A673 (cell line): ENCODE measurements at regions not wholly inside any gene's neighbourhood (a gene's known extent, or its start where the extent isn't known, plus 50 kb on each side); places are given as distances from the start of the nearest gene placed in this dataset.

ENCODE experiments used
- BruUV-seq: library from RNA; stranded (reverse); fragments of 400-500 nt; replicated peaks from 2 replicates; lab custom pipeline; 2021; lab: Mats Ljungman, UMichigan
- CTCF ChIA-PET: fragments of 300-600 bp; sonication (Branson Sonifier 250); formaldehyde crosslinking; loops from one replicate; lab custom pipeline; 2022; ENCODE audit warnings: antibody characterized with exemption; lab: Charles Lee
- POLR2A ChIA-PET: fragments of 300-600 bp; sonication (Branson Sonifier 250); formaldehyde crosslinking; loops from one replicate; lab custom pipeline; 2022; ENCODE audit warnings: antibody characterized with exemption; ENCODE audit not compliant: low non-redundant PET; lab: Charles Lee
- DNase-seq: peaks from one replicate; pipeline ENCODE4 v3.0.0-alpha.2; 2015; ENCODE audit warnings: low spot score
- H3K27ac ChIP-seq: fragments of 200-600 bp; sonication (generic); 2 replicates; pipeline ENCODE4 v1.5.1; 2016; ENCODE audit warnings: mixed run types, low read depth, mild to moderate bottlenecking, mixed read lengths, antibody characterized with exemption, low read length; ENCODE audit not compliant: poor library complexity, severe bottlenecking
- H3K27me3 ChIP-seq: fragments of 200-600 bp; sonication (generic); replicated peaks from 2 replicates; pipeline ENCODE4 v1.6.1; 2017; ENCODE audit warnings: mixed run types, low read depth, mild to moderate bottlenecking, mixed read lengths, antibody characterized with exemption, low read length; ENCODE audit not compliant: insufficient read depth, poor library complexity
- H3K36me3 ChIP-seq: fragments of 200-600 bp; sonication (generic); 2 replicates; pipeline ENCODE4 v1.6.1; 2016; ENCODE audit warnings: mixed run types, mild to moderate bottlenecking, mixed read lengths, antibody characterized with exemption, low read length; ENCODE audit not compliant: insufficient read depth, poor library complexity, severe bottlenecking
- H3K4me1 ChIP-seq: fragments of 200-600 bp; sonication (generic); 2 replicates; pipeline ENCODE4 v1.6.1; 2017; ENCODE audit warnings: mixed run types, mild to moderate bottlenecking, mixed read lengths, antibody characterized with exemption, low read length; ENCODE audit not compliant: insufficient read depth, poor library complexity, severe bottlenecking
- H3K4me3 ChIP-seq: fragments of 200-600 bp; sonication (generic); 2 replicates; pipeline ENCODE4 v1.5.1; 2016; ENCODE audit warnings: low read depth, mixed run types, mild to moderate bottlenecking, mixed read lengths, low read length; ENCODE audit not compliant: poor library complexity, severe bottlenecking
- H3K9me3 ChIP-seq: fragments of 200-600 bp; sonication (generic); 2 replicates; pipeline ENCODE4 v1.6.1; 2016; ENCODE audit warnings: mixed run types, low read depth, mild to moderate bottlenecking, mixed read lengths, antibody characterized with exemption, low read length; ENCODE audit not compliant: poor library complexity, severe bottlenecking
- EZH2 ChIP-seq: fragments of 200-600 bp; sonication (generic); IDR thresholded peaks from 2 replicates; pipeline ENCODE4 v1.6.1; 2017; ENCODE audit warnings: borderline replicate concordance, low read depth, mild to moderate bottlenecking, mixed read lengths, antibody characterized with exemption, low read length; ENCODE audit not compliant: poor library complexity, severe bottlenecking
- intact Hi-C: fragments of 100-400 bp; cut with micrococcal nuclease; formaldehyde crosslinking; loops from one replicate; pipeline ENCODE4 v1.10.0; 2022; ENCODE audit not compliant: unreplicated experiment
- TF ChIP-seq, protein P1 (sequence below): fragments of 300-800, 200-600 bp; sonication (generic); conservative IDR thresholded peaks from 2 replicates; pipeline ENCODE4 v1.5.1; 2017; ENCODE audit warnings: low read depth, mild to moderate bottlenecking, antibody characterized with exemption, low read length, moderate library complexity, mixed read lengths

DNA sequence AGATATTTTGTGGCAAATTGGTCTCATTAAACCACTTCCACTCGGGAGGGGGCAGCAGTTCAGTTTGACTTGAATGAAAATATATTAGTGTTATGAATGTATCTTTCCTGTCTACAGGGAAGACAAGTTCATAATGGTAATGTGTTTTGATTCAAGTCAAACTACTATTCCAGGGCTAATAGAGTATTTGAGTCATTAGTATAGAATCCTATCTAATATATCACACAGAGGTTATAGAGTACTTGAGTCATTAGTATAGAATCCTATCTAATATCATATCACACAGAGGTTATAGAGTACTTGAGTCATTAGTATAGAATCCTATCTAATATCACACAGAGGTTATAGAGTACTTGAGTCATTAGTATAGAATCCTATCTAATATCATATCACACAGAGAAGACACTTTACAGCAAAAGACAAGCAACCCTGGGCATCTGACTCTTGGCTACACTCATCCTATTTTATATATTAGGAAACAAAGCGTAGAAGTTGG, 199.7 kb upstream of the MAGI2 start:
- no peak overlapping the region for H3K27ac ChIP-seq
- H3K4me3 ChIP-seq: no peak overlapping the region
- TF ChIP-seq, protein P1, sequence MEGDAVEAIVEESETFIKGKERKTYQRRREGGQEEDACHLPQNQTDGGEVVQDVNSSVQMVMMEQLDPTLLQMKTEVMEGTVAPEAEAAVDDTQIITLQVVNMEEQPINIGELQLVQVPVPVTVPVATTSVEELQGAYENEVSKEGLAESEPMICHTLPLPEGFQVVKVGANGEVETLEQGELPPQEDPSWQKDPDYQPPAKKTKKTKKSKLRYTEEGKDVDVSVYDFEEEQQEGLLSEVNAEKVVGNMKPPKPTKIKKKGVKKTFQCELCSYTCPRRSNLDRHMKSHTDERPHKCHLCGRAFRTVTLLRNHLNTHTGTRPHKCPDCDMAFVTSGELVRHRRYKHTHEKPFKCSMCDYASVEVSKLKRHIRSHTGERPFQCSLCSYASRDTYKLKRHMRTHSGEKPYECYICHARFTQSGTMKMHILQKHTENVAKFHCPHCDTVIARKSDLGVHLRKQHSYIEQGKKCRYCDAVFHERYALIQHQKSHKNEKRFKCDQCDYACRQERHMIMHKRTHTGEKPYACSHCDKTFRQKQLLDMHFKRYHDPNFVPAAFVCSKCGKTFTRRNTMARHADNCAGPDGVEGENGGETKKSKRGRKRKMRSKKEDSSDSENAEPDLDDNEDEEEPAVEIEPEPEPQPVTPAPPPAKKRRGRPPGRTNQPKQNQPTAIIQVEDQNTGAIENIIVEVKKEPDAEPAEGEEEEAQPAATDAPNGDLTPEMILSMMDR: no peak
- TF ChIP-seq EZH2: no peak
- no peaks in the 10 kb centered on the region for H3K36me3 ChIP-seq
- no peaks in the 10 kb centered on the region for H3K4me1 ChIP-seq
- BruUV-seq: no TSS peak
- DNase-seq: no peak
- no peaks in the 10 kb centered on the region for H3K9me3 ChIP-seq
- H3K27me3 ChIP-seq: no peaks in the 10 kb centered on the region
- CTCF ChIA-PET: no interaction called here
- intact Hi-C loops: no loop called here
- POLR2A ChIA-PET: no interaction called here

DNA sequence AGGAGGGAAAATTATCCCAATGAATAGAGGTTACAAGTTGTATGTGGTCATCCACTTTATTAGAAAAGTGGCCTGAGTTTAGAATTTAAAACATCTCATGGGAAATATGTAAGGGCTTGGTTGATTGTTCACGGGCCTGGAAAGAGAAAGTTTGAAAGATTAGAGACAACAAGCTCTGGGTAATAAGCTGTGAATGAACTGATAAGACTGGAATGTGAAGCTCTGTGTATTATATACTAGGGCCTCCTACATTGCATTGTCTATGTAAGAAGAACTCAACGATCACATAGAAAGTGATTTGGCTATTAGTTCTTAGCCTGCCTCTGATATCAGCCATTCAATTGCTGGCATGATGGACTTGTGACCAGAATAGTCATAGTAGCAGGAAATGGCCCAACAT, 199.2 kb upstream of the MAGI2 start:
- ChIA-PET CTCF (no interaction called here), POLR2A (no interaction called here)
- TF ChIP-seq, protein P1: no peak
- no peak for TF ChIP-seq EZH2
- intact Hi-C loops: no loop called here
- no peaks in the 10 kb centered on the region for H3K36me3 ChIP-seq
- H3K27ac ChIP-seq: no peak overlapping the region
- no peaks in the 10 kb centered on the region for H3K4me1 ChIP-seq
- no peaks in the 10 kb centered on the region for H3K27me3 ChIP-seq
- no TSS peak for BruUV-seq
- no peak overlapping the region for H3K4me3 ChIP-seq
- DNase-seq: no peak
- no peaks in the 10 kb centered on the region for H3K9me3 ChIP-seq

DNA sequence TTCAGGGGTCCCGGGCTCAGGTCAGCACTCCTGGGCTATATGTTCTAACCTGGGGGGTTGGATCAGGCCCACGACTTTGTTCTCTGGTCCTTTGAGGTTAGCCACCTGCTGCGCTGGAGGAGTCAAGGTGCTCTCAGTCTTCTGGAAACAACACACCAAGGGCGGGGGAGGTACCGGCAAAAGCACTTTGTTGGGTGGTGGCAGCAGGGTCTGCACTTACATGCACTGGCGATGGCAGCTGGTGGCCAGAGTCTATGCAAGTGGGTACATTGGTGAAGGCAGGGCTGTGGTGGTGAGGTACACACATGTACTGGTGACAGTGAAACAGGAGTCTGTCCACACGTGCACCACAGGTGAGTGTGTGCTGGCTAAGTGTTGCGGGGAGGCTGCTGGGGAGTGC, 194.2 kb upstream of the MAGI2 start:
- BruUV-seq: no TSS peak
- Histone ChIP-seq H3K4me3 (no peak overlapping the region), H3K36me3 (no peaks in the 10 kb centered on the region), H3K9me3 (no peaks in the 10 kb centered on the region), H3K27ac (no peak overlapping the region), H3K27me3 (peaks cover 6% of the 10 kb centered on the region), H3K4me1 (no peaks in the 10 kb centered on the region)
- ChIA-PET POLR2A (no interaction called here), CTCF (no interaction called here)
- no peak for DNase-seq
- intact Hi-C loops: no loop called here
- TF ChIP-seq EZH2: no peak
- TF ChIP-seq, protein P1: no peak
